HT-29 (cell line): ENCODE measurements at regions not wholly inside any gene's neighbourhood (a gene's known extent, or its start where the extent isn't known, plus 50 kb on each side); places are given as distances from the start of the nearest gene placed in this dataset.
"Not testable (repeated sequence)": the region's sequence is repeated elsewhere in the genome, so short reads cannot be mapped to it uniquely, and the experiment has no call there.

Experiments used
- DNase-seq: peaks from one replicate; pipeline ENCODE4 v3.0.0-alpha.2; 2015; ENCODE audit warnings: low spot score

GRCh38 chr1:71345491-71345890 is 264.7 kb upstream of the ZRANB2 start:
- no peak for DNase-seq

- peak; percentile 15 for DNase-seq
Measured at GRCh38 chr1:71343686-71344416, 263.0 kb upstream of the ZRANB2 start.

GRCh38 chr1:71339238-71339637 is 258.4 kb upstream of the ZRANB2 start:
- no peak for DNase-seq

- DNase-seq, result no peak
Measured at GRCh38 chr1:71330991-71331390, 250.2 kb upstream of the ZRANB2 start.

- DNase-seq, result no peak
Measured at GRCh38 chr1:71324671-71325267, 243.9 kb upstream of the ZRANB2 start.

- DNase-seq, result no peak
Measured at GRCh38 chr1:71312545-71312944, 231.7 kb upstream of the ZRANB2 start.

GRCh38 chr1:71311376-71311775 is 230.5 kb upstream of the ZRANB2 start:
- no peak for DNase-seq

- DNase-seq, result no peak
Measured at GRCh38 chr1:71307451-71307850, 226.6 kb upstream of the ZRANB2 start.

- DNase-seq, result no peak
Measured at GRCh38 chr1:71304125-71304524, 223.3 kb upstream of the ZRANB2 start.

- no peak for DNase-seq
Measured at GRCh38 chr1:71303617-71304041, 222.8 kb upstream of the ZRANB2 start.

GRCh38 chr1:71298633-71299032 is 217.8 kb upstream of the ZRANB2 start:
- DNase-seq, result no peak

- no peak for DNase-seq
Measured at GRCh38 chr1:71296551-71297134, 215.8 kb upstream of the ZRANB2 start.

GRCh38 chr1:71295350-71295749 is 214.5 kb upstream of the ZRANB2 start:
- DNase-seq, result no peak

- no peak for DNase-seq
Measured at GRCh38 chr1:71294178-71294577, 213.3 kb upstream of the ZRANB2 start.

- DNase-seq, result no peak
Measured at GRCh38 chr1:71292203-71292602, 211.4 kb upstream of the ZRANB2 start.

- DNase-seq, result not testable (repeated sequence)
Measured at GRCh38 chr1:71290506-71291237, 209.8 kb upstream of the ZRANB2 start.

- DNase-seq, result no peak
Measured at GRCh38 chr1:71285529-71285928, 204.7 kb upstream of the ZRANB2 start.

GRCh38 chr1:71276466-71276865 is 195.6 kb upstream of the ZRANB2 start:
- DNase-seq, result no peak

GRCh38 chr1:71273334-71273733 is 192.5 kb upstream of the ZRANB2 start:
- no peak for DNase-seq

GRCh38 chr1:71270394-71270915 is 189.6 kb upstream of the ZRANB2 start:
- no peak for DNase-seq

- DNase-seq, result no peak
Measured at GRCh38 chr1:71269818-71270217, 189.0 kb upstream of the ZRANB2 start.

- no peak for DNase-seq
Measured at GRCh38 chr1:71269179-71269578, 188.3 kb upstream of the ZRANB2 start.
